Endothelial cell of umbilical vein (primary cell): ENCODE measurements at regions not wholly inside any gene's neighbourhood (a gene's known extent, or its start where the extent isn't known, plus 50 kb on each side); places are given as distances from the start of the nearest gene placed in this dataset.

Experiments used
- BruUV-seq: library from RNA; stranded (reverse); fragments of 400-500 nt; replicated peaks from 2 replicates; lab custom pipeline; 2021; lab: Mats Ljungman, UMichigan
- CTCF ChIA-PET: fragments of 300-600, 350-600 bp; sonication (Branson Sonifier 250); formaldehyde crosslinking; loops from one replicate; lab custom pipeline; 2021; ENCODE audit warnings: antibody characterized with exemption, inconsistent platforms; lab: Charles Lee
- POLR2A ChIA-PET: fragments of 300-600, 350-600 bp; sonication (Branson Sonifier 250); formaldehyde crosslinking; loops from one replicate; lab custom pipeline; 2021; ENCODE audit warnings: antibody characterized with exemption, inconsistent platforms; lab: Charles Lee
- DNase-seq: peaks from one replicate; pipeline ENCODE4 v3.0.0-alpha.2; 2011; ENCODE audit warnings: low read depth, low spot score
- FAIRE-seq: peaks from 2 replicates; lab custom pipeline; 2011; peaks lifted over from hg19 to GRCh38; lab: Jason Lieb, UNC
- H2AFZ ChIP-seq: 2 replicates; pipeline ENCODE4 v1.6.0; 2012; ENCODE audit warnings: low read depth, low read length, control low read depth, inconsistent platforms
- H3K27ac ChIP-seq: 2 replicates; pipeline ENCODE4 v1.5.1; 2011; ENCODE audit warnings: low read depth, mild to moderate bottlenecking, control low read depth, low read length, moderate library complexity; ENCODE audit not compliant: insufficient read depth
- H3K27me3 ChIP-seq, 2 experiments: 2 replicates each; pipeline versions ENCODE4 v1.6.0 to v1.6.1; 2011; ENCODE audit warnings: low read length in 2 of 2, mixed read lengths in 1 of 2; ENCODE audit not compliant: control insufficient read depth in 2 of 2, insufficient read depth in 2 of 2
- H3K36me3 ChIP-seq, 2 experiments: 2 replicates in 1 of 2; 3 replicates in 1 of 2; pipeline ENCODE4 v1.5.1; 2011; ENCODE audit warnings: low read length in 2 of 2, mild to moderate bottlenecking in 1 of 2, moderate library complexity in 1 of 2; ENCODE audit not compliant: control insufficient read depth in 2 of 2, insufficient read depth in 2 of 2; ENCODE audit errors: extremely low read depth in 1 of 2
- H3K4me1 ChIP-seq: 3 replicates; pipeline ENCODE4 v1.5.1; 2011; ENCODE audit warnings: mild to moderate bottlenecking, low read length; ENCODE audit not compliant: control insufficient read depth, insufficient read depth; ENCODE audit errors: extremely low read depth
- H3K4me2 ChIP-seq: 2 replicates; pipeline ENCODE4 v1.6.1; 2011; ENCODE audit warnings: low read length, control low read depth, mixed read lengths; ENCODE audit not compliant: insufficient read depth
- H3K4me3 ChIP-seq, 3 experiments: fragments of 200-600 bp in 1 of 3; sonication (generic), shearing (Covaris generic) in 1 of 3; replicated peaks in 1 of 3; 2 replicates each; pipeline ENCODE4 v1.5.1; 2011 to 2016; ENCODE audit warnings: control low read depth in 3 of 3, low read length in 3 of 3, mild to moderate bottlenecking in 2 of 3, inconsistent platforms in 1 of 3, low read depth in 1 of 3, moderate library complexity in 1 of 3; ENCODE audit not compliant: insufficient read depth in 1 of 3
- H3K79me2 ChIP-seq: 2 replicates; pipeline ENCODE4 v1.6.0; 2012; ENCODE audit warnings: low read length, inconsistent platforms; ENCODE audit not compliant: control insufficient read depth, insufficient read depth
- H3K9ac ChIP-seq: replicated peaks from 2 replicates; pipeline ENCODE3; 2011; ENCODE audit warnings: low read length, control low read depth; ENCODE audit not compliant: insufficient read depth; ENCODE audit errors: extremely low read depth
- H3K9me1 ChIP-seq: replicated peaks from 3 replicates; pipeline ENCODE4 v1.6.0; 2011; ENCODE audit warnings: mild to moderate bottlenecking, low read length; ENCODE audit not compliant: control insufficient read depth, insufficient read depth; ENCODE audit errors: extremely low read depth
- H3K9me3 ChIP-seq: replicated peaks from 2 replicates; pipeline ENCODE4 v1.5.1; 2012; ENCODE audit warnings: low read length, inconsistent platforms; ENCODE audit not compliant: control insufficient read depth, insufficient read depth
- H4K20me1 ChIP-seq: replicated peaks from 2 replicates; pipeline ENCODE3; 2011; ENCODE audit warnings: mild to moderate bottlenecking, low read length; ENCODE audit not compliant: control insufficient read depth, insufficient read depth; ENCODE audit errors: extremely low read depth
- EZH2 ChIP-seq: IDR thresholded peaks from 2 replicates; pipeline ENCODE4 v1.6.1; 2012; ENCODE audit warnings: borderline replicate concordance, low read depth, mild to moderate bottlenecking, moderate library complexity, low read length, inconsistent platforms; ENCODE audit not compliant: severe bottlenecking
- FOS ChIP-seq: IDR thresholded peaks from 2 replicates; pipeline ENCODE4 v1.6.1; 2011; ENCODE audit warnings: mild to moderate bottlenecking, low read length, moderate library complexity, borderline replicate concordance; ENCODE audit not compliant: insufficient read depth
- GATA2 ChIP-seq: IDR thresholded peaks from 2 replicates; pipeline ENCODE4 v1.7.0; 2011; ENCODE audit warnings: low read depth, mild to moderate bottlenecking, moderate library complexity, mixed read lengths, low read length; ENCODE audit not compliant: insufficient read length, insufficient read depth
- JUN ChIP-seq: IDR thresholded peaks from 2 replicates; pipeline ENCODE4 v1.6.1; 2011; ENCODE audit warnings: borderline replicate concordance, low read depth; ENCODE audit not compliant: insufficient read length, insufficient read depth
- MYC ChIP-seq: IDR thresholded peaks from one replicate; pipeline ENCODE4 v1.6.1; 2011; ENCODE audit warnings: mild to moderate bottlenecking, low read depth, low read length
- POLR2A ChIP-seq: IDR thresholded peaks from 2 replicates; pipeline ENCODE4 v1.6.1; 2012; ENCODE audit warnings: low read depth, mild to moderate bottlenecking, control low read depth, low read length
- POLR2AphosphoS5 ChIP-seq: IDR thresholded peaks from 2 replicates; pipeline ENCODE4 v1.6.1; 2012; ENCODE audit warnings: low read depth, mild to moderate bottlenecking, control low read depth, low read length, moderate library complexity; ENCODE audit not compliant: insufficient read depth
- dilution Hi-C: fragments of 300-500 bp; cut with MboI; formaldehyde crosslinking; loops from one replicate; pipeline ENCODE4 v1.15.0; 2019; ENCODE audit warnings: low sequenced_read_pairs; ENCODE audit not compliant: extremely low pct_ligation_motif_present
- intact Hi-C: fragments of 100-400 bp; cut with micrococcal nuclease; formaldehyde crosslinking; loops from one replicate; pipeline ENCODE4 v1.10.0; 2022
- TF ChIP-seq, protein P1 (sequence below): IDR thresholded peaks from 2 replicates; pipeline ENCODE4 v1.6.1; 2011; ENCODE audit not compliant: insufficient read depth, insufficient read length

DNA sequence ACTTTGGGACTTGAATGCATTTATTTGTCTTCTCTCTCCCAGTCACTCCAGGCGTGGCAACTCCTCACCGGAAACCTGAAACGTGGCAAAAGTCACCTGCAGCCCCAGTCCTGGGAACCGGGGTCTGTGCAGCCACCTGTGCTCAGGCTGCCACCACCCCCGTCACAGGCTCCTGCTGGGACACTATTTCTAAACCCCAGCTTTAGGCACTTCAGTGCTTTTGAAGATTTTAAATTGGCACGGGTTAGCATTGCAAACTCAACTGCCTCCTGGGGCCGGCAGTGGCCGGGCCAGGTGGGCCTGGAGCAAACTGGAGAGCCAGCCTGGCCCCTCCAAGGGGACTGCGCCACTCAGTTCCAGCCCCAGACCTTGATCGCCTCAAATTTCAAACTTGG lies 146.7 kb upstream of the IQSEC1 start:
- Histone ChIP-seq H3K9me1 (no peaks in the 10 kb centered on the region), H3K79me2 (no peaks in the 10 kb centered on the region), H3K9me3 (no peaks in the 10 kb centered on the region), H4K20me1 (no peaks in the 10 kb centered on the region), H3K27me3 (no peaks in the 10 kb centered on the region), H3K4me2 (no peak overlapping the region), H3K4me3 (no peak overlapping the region), H2AFZ (no peak overlapping the region), H3K36me3 (no peaks in the 10 kb centered on the region), H3K9ac (no peak overlapping the region), H3K27ac (no peak overlapping the region), H3K4me1 (no peaks in the 10 kb centered on the region)
- BruUV-seq = no TSS peak
- ChIA-PET POLR2A (no interaction called here), CTCF (no interaction called here)
- intact Hi-C loops (no loop called here), dilution Hi-C loops (no loop called here)
- DNase-seq (no peak), FAIRE-seq (no peak)
- TF ChIP-seq GATA2 (no peak), POLR2AphosphoS5 (no peak), JUN (no peak), MYC (no peak), FOS (no peak), EZH2 (no peak), POLR2A (no peak)
- TF ChIP-seq, protein P1, sequence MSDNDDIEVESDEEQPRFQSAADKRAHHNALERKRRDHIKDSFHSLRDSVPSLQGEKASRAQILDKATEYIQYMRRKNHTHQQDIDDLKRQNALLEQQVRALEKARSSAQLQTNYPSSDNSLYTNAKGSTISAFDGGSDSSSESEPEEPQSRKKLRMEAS = no peak
